ENCODE measurements at regions not wholly inside any gene's neighbourhood (a gene's known extent, or its start where the extent isn't known, plus 50 kb on each side); places are given as distances from the start of the nearest gene placed in this dataset.
"Not testable (repeated sequence)": the region's sequence is repeated elsewhere in the genome, so short reads cannot be mapped to it uniquely, and the experiment has no call there.

GRCh38 chr5:74517700-74518099 is 122.8 kb downstream of the ENC1 start:
- Histone ChIP-seq H3K27ac (ENCODE audit: low read length) (no peak overlapping the region), H3K4me1 (ENCODE audit: control insufficient read depth in 1 of 2, extremely low read depth in 1 of 2, insufficient read depth in 2 of 2, low read length in 2 of 2) (no peaks in the 10 kb centered on the region), H3K27me3 (replicated peaks in 1 of 2; ENCODE audit: control insufficient read depth in 2 of 2, extremely low read depth in 1 of 2, insufficient read depth in 2 of 2, low read length in 1 of 2) (peaks cover 0 to 4% of the 10 kb centered on the region in 2 experiments), H3K36me3 (ENCODE audit: control insufficient read depth in 2 of 2, extremely low read depth in 1 of 2, insufficient read depth in 1 of 2, low read length in 1 of 2) (no peaks in the 10 kb centered on the region), H3K4me3 (ENCODE audit: control insufficient read depth in 1 of 2, extremely low read depth in 1 of 2, low read length in 1 of 2) (no peak overlapping the region), H3K9me3 (no peaks in the 10 kb centered on the region)
- Mint-ChIP-seq H3K27ac (no peak overlapping the region), H3K4me3 (no peak overlapping the region), H3K4me1 (no peaks in the 10 kb centered on the region), H3K27me3 (peaks cover 3 to 15% of the 10 kb centered on the region in 2 donors), H3K36me3 (no peaks in the 10 kb centered on the region), H3K9me3 (peaks cover 0 to under 1% (median 0%) of the 10 kb centered on the region in 3 donors)
- ChIA-PET POLR2A (interaction anchor here in 1 of 2 donors (0.6 kb wide), 1 partner anchor 125 kb away, joined by 3 read pairs; no protein-coding TSS in a partner anchor), CTCF (no interaction called here)
- DNase-seq, result no peak
- ATAC-seq (replicated peaks in 1 of 4), result no peak

GRCh38 chr5:74516211-74516636 is 124.3 kb downstream of the ENC1 start:
- Histone ChIP-seq H3K9me3 (no peaks in the 10 kb centered on the region), H3K36me3 (ENCODE audit: control insufficient read depth in 2 of 2, extremely low read depth in 1 of 2, insufficient read depth in 1 of 2, low read length in 1 of 2) (no peaks in the 10 kb centered on the region), H3K27me3 (replicated peaks in 1 of 2; ENCODE audit: control insufficient read depth in 2 of 2, extremely low read depth in 1 of 2, insufficient read depth in 2 of 2, low read length in 1 of 2) (peaks cover 0 to 4% of the 10 kb centered on the region in 2 experiments), H3K27ac (ENCODE audit: low read length) (no peak overlapping the region), H3K4me3 (ENCODE audit: control insufficient read depth in 1 of 2, extremely low read depth in 1 of 2, low read length in 1 of 2) (no peak overlapping the region), H3K4me1 (ENCODE audit: control insufficient read depth in 1 of 2, extremely low read depth in 1 of 2, insufficient read depth in 2 of 2, low read length in 2 of 2) (peaks cover 0 to 2% of the 10 kb centered on the region in 2 experiments)
- POLR2A ChIA-PET, result no interaction called here
- ATAC-seq (replicated peaks in 1 of 4) (no peak), DNase-seq (no peak)
- no peak overlapping the region for H3K27ac Mint-ChIP-seq
- CTCF ChIA-PET, result no interaction called here
- no peaks in the 10 kb centered on the region for H3K9me3 Mint-ChIP-seq
- no peaks in the 10 kb centered on the region for H3K4me1 Mint-ChIP-seq
- peaks cover 3 to 11% of the 10 kb centered on the region in 2 donors for H3K27me3 Mint-ChIP-seq
- WGBS (ENCODE audit: insufficient coverage), result 80% methylated on average over 1 of the region's 2 CpGs
- no peak overlapping the region for H3K4me3 Mint-ChIP-seq
- H3K36me3 Mint-ChIP-seq, result no peaks in the 10 kb centered on the region

- no peaks in the 10 kb centered on the region for H3K9me3 Mint-ChIP-seq
- Histone ChIP-seq H3K4me3 (ENCODE audit: control insufficient read depth in 1 of 2, extremely low read depth in 1 of 2, low read length in 1 of 2) (no peak overlapping the region), H3K9me3 (no peaks in the 10 kb centered on the region), H3K36me3 (ENCODE audit: control insufficient read depth in 2 of 2, extremely low read depth in 1 of 2, insufficient read depth in 1 of 2, low read length in 1 of 2) (no peaks in the 10 kb centered on the region), H3K27me3 (replicated peaks in 1 of 2; ENCODE audit: control insufficient read depth in 2 of 2, extremely low read depth in 1 of 2, insufficient read depth in 2 of 2, low read length in 1 of 2) (peaks cover 0 to 4% of the 10 kb centered on the region in 2 experiments), H3K27ac (ENCODE audit: low read length) (no peak overlapping the region), H3K4me1 (ENCODE audit: control insufficient read depth in 1 of 2, extremely low read depth in 1 of 2, insufficient read depth in 2 of 2, low read length in 2 of 2) (peaks cover 0 to 2% of the 10 kb centered on the region in 2 experiments)
- H3K27me3 Mint-ChIP-seq, result peaks cover 3 to 11% of the 10 kb centered on the region in 2 donors
- CTCF ChIA-PET, result no interaction called here
- POLR2A ChIA-PET, result no interaction called here
- no peaks in the 10 kb centered on the region for H3K4me1 Mint-ChIP-seq
- WGBS (ENCODE audit: insufficient coverage), result 73% methylated on average over 4 of the region's 4 CpGs
- no peaks in the 10 kb centered on the region for H3K36me3 Mint-ChIP-seq
- DNase-seq (no peak), ATAC-seq (replicated peaks in 1 of 4) (no peak)
- no peak overlapping the region for H3K27ac Mint-ChIP-seq
- H3K4me3 Mint-ChIP-seq, result no peak overlapping the region
Observed at GRCh38 chr5:74514888-74515551, 125.5 kb downstream of the ENC1 start.

GRCh38 chr5:74511770-74512169 is 128.8 kb downstream of the ENC1 start:
- H3K9me3 ChIP-seq; H3K4me3 ChIP-seq (ENCODE audit: control insufficient read depth in 1 of 2, extremely low read depth in 1 of 2, low read length in 1 of 2); H3K9me3 Mint-ChIP-seq; CTCF ChIA-PET; H3K27ac ChIP-seq (ENCODE audit: low read length); H3K4me1 Mint-ChIP-seq; H3K36me3 ChIP-seq (ENCODE audit: control insufficient read depth in 2 of 2, extremely low read depth in 1 of 2, insufficient read depth in 1 of 2, low read length in 1 of 2); H3K27ac Mint-ChIP-seq; H3K27me3 Mint-ChIP-seq; H3K4me3 Mint-ChIP-seq; H3K27me3 ChIP-seq (replicated peaks in 1 of 2; ENCODE audit: control insufficient read depth in 2 of 2, extremely low read depth in 1 of 2, insufficient read depth in 2 of 2, low read length in 1 of 2); H3K36me3 Mint-ChIP-seq; POLR2A ChIA-PET; DNase-seq; H3K4me1 ChIP-seq (ENCODE audit: control insufficient read depth in 1 of 2, extremely low read depth in 1 of 2, insufficient read depth in 2 of 2, low read length in 2 of 2); ATAC-seq (replicated peaks in 1 of 4): not testable (repeated sequence)
- no CpG with 5 or more reads among the region's 2 CpGs for WGBS (ENCODE audit: insufficient coverage)

GRCh38 chr5:74510476-74511075 is 130.0 kb downstream of the ENC1 start:
- Mint-ChIP-seq H3K4me1 (no peaks in the 10 kb centered on the region), H3K36me3 (no peaks in the 10 kb centered on the region), H3K27ac (no peak overlapping the region), H3K9me3 (no peaks in the 10 kb centered on the region), H3K27me3 (peaks cover 3 to 8% of the 10 kb centered on the region in 2 donors), H3K4me3 (no peak overlapping the region)
- Histone ChIP-seq H3K36me3 (ENCODE audit: control insufficient read depth in 2 of 2, extremely low read depth in 1 of 2, insufficient read depth in 1 of 2, low read length in 1 of 2) (no peaks in the 10 kb centered on the region), H3K4me3 (ENCODE audit: control insufficient read depth in 1 of 2, extremely low read depth in 1 of 2, low read length in 1 of 2) (no peak overlapping the region), H3K9me3 (no peaks in the 10 kb centered on the region), H3K4me1 (ENCODE audit: control insufficient read depth in 1 of 2, extremely low read depth in 1 of 2, insufficient read depth in 2 of 2, low read length in 2 of 2) (peaks cover 0 to 2% of the 10 kb centered on the region in 2 experiments), H3K27ac (ENCODE audit: low read length) (no peak overlapping the region), H3K27me3 (replicated peaks in 1 of 2; ENCODE audit: control insufficient read depth in 2 of 2, extremely low read depth in 1 of 2, insufficient read depth in 2 of 2, low read length in 1 of 2) (peaks cover 0 to 6% of the 10 kb centered on the region in 2 experiments)
- ChIA-PET POLR2A (no interaction called here), CTCF (no interaction called here)
- DNase-seq (no peak), ATAC-seq (replicated peaks in 1 of 4) (no peak)
- WGBS (ENCODE audit: insufficient coverage), result no CpG with 5 or more reads among the region's 1 CpG

GRCh38 chr5:74507370-74508005 is 133.0 kb downstream of the ENC1 start:
- H3K27ac ChIP-seq (ENCODE audit: low read length), result no peak overlapping the region
- Mint-ChIP-seq H3K27me3 (peaks cover 0 to 3% of the 10 kb centered on the region in 2 donors), H3K9me3 (no peaks in the 10 kb centered on the region), H3K4me1 (no peaks in the 10 kb centered on the region), H3K27ac (no peak overlapping the region), H3K4me3 (no peak overlapping the region), H3K36me3 (no peaks in the 10 kb centered on the region)
- H3K27me3 ChIP-seq (replicated peaks in 1 of 2; ENCODE audit: control insufficient read depth in 2 of 2, extremely low read depth in 1 of 2, insufficient read depth in 2 of 2, low read length in 1 of 2), result peaks cover 0 to 8% of the 10 kb centered on the region in 2 experiments
- peaks cover 0 to 2% of the 10 kb centered on the region in 2 experiments for H3K4me1 ChIP-seq (ENCODE audit: control insufficient read depth in 1 of 2, extremely low read depth in 1 of 2, insufficient read depth in 2 of 2, low read length in 2 of 2)
- H3K9me3 ChIP-seq, result no peaks in the 10 kb centered on the region
- no peaks in the 10 kb centered on the region for H3K36me3 ChIP-seq (ENCODE audit: control insufficient read depth in 2 of 2, extremely low read depth in 1 of 2, insufficient read depth in 1 of 2, low read length in 1 of 2)
- 100% methylated on average over 3 of the region's 6 CpGs for WGBS (ENCODE audit: insufficient coverage)
- H3K4me3 ChIP-seq (ENCODE audit: control insufficient read depth in 1 of 2, extremely low read depth in 1 of 2, low read length in 1 of 2), result no peak overlapping the region
- ChIA-PET POLR2A (no interaction called here), CTCF (interaction anchor here in 1 of 2 donors (0.6 kb wide), 1 partner anchor 78 kb away, joined by 4 read pairs; no protein-coding TSS in a partner anchor)
- DNase-seq (no peak), ATAC-seq (replicated peaks in 1 of 4) (no peak)

Measured in T-cell (primary cell).